ENCODE measurements at regions not wholly inside any gene's neighbourhood (a gene's known extent, or its start where the extent isn't known, plus 50 kb on each side); places are given as distances from the start of the nearest gene placed in this dataset.

GRCh38 chr5:127223256-127223974, 67.2 kb upstream of the MEGF10 start:
- Mint-ChIP-seq H3K27ac (ENCODE audit: low read depth, unreplicated experiment) (no peak overlapping the region), H3K4me1 (ENCODE audit: insufficient read depth, unreplicated experiment) (no peaks in the 10 kb centered on the region), H3K27me3 (ENCODE audit: insufficient read depth, unreplicated experiment) (no peaks in the 10 kb centered on the region), H3K36me3 (ENCODE audit: insufficient read depth, unreplicated experiment) (no peaks in the 10 kb centered on the region), H3K9me3 (ENCODE audit: unreplicated experiment) (no peaks in the 10 kb centered on the region), H3K4me3 (ENCODE audit: unreplicated experiment) (no peak overlapping the region)
- CTCF ChIA-PET, result no interaction called here
- TF ChIP-seq, protein P1, sequence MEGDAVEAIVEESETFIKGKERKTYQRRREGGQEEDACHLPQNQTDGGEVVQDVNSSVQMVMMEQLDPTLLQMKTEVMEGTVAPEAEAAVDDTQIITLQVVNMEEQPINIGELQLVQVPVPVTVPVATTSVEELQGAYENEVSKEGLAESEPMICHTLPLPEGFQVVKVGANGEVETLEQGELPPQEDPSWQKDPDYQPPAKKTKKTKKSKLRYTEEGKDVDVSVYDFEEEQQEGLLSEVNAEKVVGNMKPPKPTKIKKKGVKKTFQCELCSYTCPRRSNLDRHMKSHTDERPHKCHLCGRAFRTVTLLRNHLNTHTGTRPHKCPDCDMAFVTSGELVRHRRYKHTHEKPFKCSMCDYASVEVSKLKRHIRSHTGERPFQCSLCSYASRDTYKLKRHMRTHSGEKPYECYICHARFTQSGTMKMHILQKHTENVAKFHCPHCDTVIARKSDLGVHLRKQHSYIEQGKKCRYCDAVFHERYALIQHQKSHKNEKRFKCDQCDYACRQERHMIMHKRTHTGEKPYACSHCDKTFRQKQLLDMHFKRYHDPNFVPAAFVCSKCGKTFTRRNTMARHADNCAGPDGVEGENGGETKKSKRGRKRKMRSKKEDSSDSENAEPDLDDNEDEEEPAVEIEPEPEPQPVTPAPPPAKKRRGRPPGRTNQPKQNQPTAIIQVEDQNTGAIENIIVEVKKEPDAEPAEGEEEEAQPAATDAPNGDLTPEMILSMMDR (IDR thresholded peaks at IDR 0.05; ENCODE audit: unreplicated experiment), result no peak
- POLR2A ChIA-PET, result no interaction called here
- DNase-seq (ENCODE audit: unreplicated experiment), result no peak
- intact Hi-C loops (cut with micrococcal nuclease), result no loop called here
- BruUV-seq (replicated peaks), result no TSS peak

- ChIA-PET CTCF (interaction anchor here (0.7 to 1.2 kb wide), 3 partner anchors 16 to 666 kb away, joined by 3 read pairs; no protein-coding TSS in a partner anchor), POLR2A (no interaction called here)
- Mint-ChIP-seq H3K4me1 (ENCODE audit: insufficient read depth, unreplicated experiment) (no peaks in the 10 kb centered on the region), H3K9me3 (ENCODE audit: unreplicated experiment) (no peaks in the 10 kb centered on the region), H3K27me3 (ENCODE audit: insufficient read depth, unreplicated experiment) (no peaks in the 10 kb centered on the region), H3K36me3 (ENCODE audit: insufficient read depth, unreplicated experiment) (no peaks in the 10 kb centered on the region), H3K4me3 (ENCODE audit: unreplicated experiment) (no peak overlapping the region), H3K27ac (ENCODE audit: low read depth, unreplicated experiment) (no peak overlapping the region)
- TF ChIP-seq, protein P1 (IDR thresholded peaks at IDR 0.05; ENCODE audit: unreplicated experiment), result no peak
- DNase-seq (ENCODE audit: unreplicated experiment), result no peak
- intact Hi-C loops (cut with micrococcal nuclease), result no loop called here
- no TSS peak for BruUV-seq (replicated peaks)
These were observed 62.7 kb upstream of the MEGF10 start for GRCh38 chr5:127227881-127228280.

GRCh38 chr5:127228540-127229184, 61.9 kb upstream of the MEGF10 start:
- ChIA-PET CTCF (interaction anchor here (0.5 to 1.5 kb wide), 7 partner anchors 12 to 667 kb away, joined by 3 to 7 read pairs (median 3); no protein-coding TSS in a partner anchor), POLR2A (interaction anchor here (0.6 to 0.8 kb wide), 2 partner anchors 172 to 198 kb away, joined by 3 read pairs; no protein-coding TSS in a partner anchor)
- no peaks in the 10 kb centered on the region for H3K27me3 Mint-ChIP-seq (ENCODE audit: insufficient read depth, unreplicated experiment)
- TF ChIP-seq, protein P1 (IDR thresholded peaks at IDR 0.05; ENCODE audit: unreplicated experiment), result no peak
- H3K4me3 Mint-ChIP-seq (ENCODE audit: unreplicated experiment), result no peak overlapping the region
- no peak for DNase-seq (ENCODE audit: unreplicated experiment)
- no TSS peak for BruUV-seq (replicated peaks)
- no peaks in the 10 kb centered on the region for H3K4me1 Mint-ChIP-seq (ENCODE audit: insufficient read depth, unreplicated experiment)
- intact Hi-C loops (cut with micrococcal nuclease), result no loop called here
- H3K36me3 Mint-ChIP-seq (ENCODE audit: insufficient read depth, unreplicated experiment), result no peaks in the 10 kb centered on the region
- no peak overlapping the region for H3K27ac Mint-ChIP-seq (ENCODE audit: low read depth, unreplicated experiment)
- no peaks in the 10 kb centered on the region for H3K9me3 Mint-ChIP-seq (ENCODE audit: unreplicated experiment)

DNA sequence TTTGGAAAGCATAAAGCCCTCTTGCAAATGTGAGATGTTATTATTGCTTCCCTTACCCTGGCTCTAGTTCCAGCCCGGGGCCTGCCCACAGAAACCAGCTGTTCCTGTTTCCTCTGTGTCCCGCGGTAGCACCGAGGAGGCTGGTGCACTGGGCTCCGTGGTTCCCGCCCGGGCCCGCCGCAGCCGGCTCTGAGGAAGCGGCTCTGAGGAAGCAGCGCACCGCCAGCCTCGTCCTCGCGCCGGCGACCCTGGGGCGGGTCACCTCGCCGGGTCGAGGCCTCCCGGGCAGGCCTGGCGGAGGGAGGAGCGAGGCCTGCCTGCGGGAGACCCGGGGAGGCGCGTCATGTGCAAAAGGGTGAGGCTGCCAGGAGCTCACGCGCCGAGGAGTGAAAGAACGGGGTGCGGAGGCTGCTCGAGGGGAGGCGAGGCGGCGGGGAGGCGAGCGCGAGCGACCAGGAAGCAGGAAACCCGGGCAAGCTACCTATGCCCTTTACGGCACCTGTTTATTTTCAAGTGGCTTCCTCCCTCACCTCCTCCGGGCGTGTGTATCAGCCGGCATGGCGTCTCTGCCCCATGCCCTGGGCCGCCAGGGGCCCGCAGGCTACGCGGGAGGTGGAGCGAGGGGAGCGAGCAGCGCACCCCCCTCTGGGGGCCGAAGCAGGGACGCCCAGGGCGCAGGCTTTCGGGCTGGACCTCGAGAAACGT, 61.3 kb upstream of the MEGF10 start:
- Mint-ChIP-seq H3K27me3 (ENCODE audit: insufficient read depth, unreplicated experiment) (no peaks in the 10 kb centered on the region), H3K9me3 (ENCODE audit: unreplicated experiment) (no peaks in the 10 kb centered on the region), H3K27ac (ENCODE audit: low read depth, unreplicated experiment) (no peak overlapping the region), H3K4me3 (ENCODE audit: unreplicated experiment) (peak overlapping the region; percentile 47), H3K4me1 (ENCODE audit: insufficient read depth, unreplicated experiment) (no peaks in the 10 kb centered on the region), H3K36me3 (ENCODE audit: insufficient read depth, unreplicated experiment) (no peaks in the 10 kb centered on the region)
- no TSS peak for BruUV-seq (replicated peaks)
- TF ChIP-seq, protein P1 (IDR thresholded peaks at IDR 0.05; ENCODE audit: unreplicated experiment), result no peak
- CTCF ChIA-PET, result interaction anchor here (0.5 to 1.5 kb wide), 4 partner anchors 13 to 570 kb away, joined by 3 to 7 read pairs (median 3); no protein-coding TSS in a partner anchor
- intact Hi-C loops (cut with micrococcal nuclease), result no loop called here
- no peak for DNase-seq (ENCODE audit: unreplicated experiment)
- POLR2A ChIA-PET, result interaction anchor here (0.6 to 0.8 kb wide), 2 partner anchors 172 to 198 kb away, joined by 3 read pairs; no protein-coding TSS in a partner anchor
